AG09319 (cell line): ENCODE measurements at regions not wholly inside any gene's neighbourhood (a gene's known extent, or its start where the extent isn't known, plus 50 kb on each side); places are given as distances from the start of the nearest gene placed in this dataset.
"Not testable (repeated sequence)": the region's sequence is repeated elsewhere in the genome, so short reads cannot be mapped to it uniquely, and the experiment has no call there.

Experiments used
- DNase-seq: peaks from one replicate; pipeline ENCODE4 v3.0.0-alpha.2; 2010; ENCODE audit warnings: low read depth; ENCODE audit errors: extremely low read depth
- CTCF ChIP-seq: IDR thresholded peaks from 2 replicates; pipeline ENCODE4 v1.5.1; 2011; ENCODE audit warnings: low read depth, mild to moderate bottlenecking, inconsistent platforms, low read length, moderate library complexity

- DNase-seq = no peak
- no peak for TF ChIP-seq CTCF
Measured at GRCh38 chr5:135153661-135154060, 119.6 kb upstream of the PITX1 start.

GRCh38 chr5:135153259-135153658 lies 119.2 kb upstream of the PITX1 start:
- no peak for TF ChIP-seq CTCF
- no peak for DNase-seq

GRCh38 chr5:135151660-135152059 lies 117.6 kb upstream of the PITX1 start:
- not testable (repeated sequence) for DNase-seq

GRCh38 chr5:135151256-135151655 lies 117.2 kb upstream of the PITX1 start:
- DNase-seq = no peak
- TF ChIP-seq CTCF = no peak

GRCh38 chr5:135150767-135151166 lies 116.7 kb upstream of the PITX1 start:
- TF ChIP-seq CTCF = no peak
- DNase-seq = no peak

GRCh38 chr5:135149956-135150723 lies 116.1 kb upstream of the PITX1 start:
- no peak for TF ChIP-seq CTCF
- DNase-seq = no peak

- DNase-seq = no peak
- no peak for TF ChIP-seq CTCF
Measured at GRCh38 chr5:135149229-135149955, 115.4 kb upstream of the PITX1 start.
